ENCODE measurements at regions not wholly inside any gene's neighbourhood (a gene's known extent, or its start where the extent isn't known, plus 50 kb on each side); places are given as distances from the start of the nearest gene placed in this dataset.
A peak's percentile ranks its signal among the peaks of the same experiment; 100 is the strongest.

DNA sequence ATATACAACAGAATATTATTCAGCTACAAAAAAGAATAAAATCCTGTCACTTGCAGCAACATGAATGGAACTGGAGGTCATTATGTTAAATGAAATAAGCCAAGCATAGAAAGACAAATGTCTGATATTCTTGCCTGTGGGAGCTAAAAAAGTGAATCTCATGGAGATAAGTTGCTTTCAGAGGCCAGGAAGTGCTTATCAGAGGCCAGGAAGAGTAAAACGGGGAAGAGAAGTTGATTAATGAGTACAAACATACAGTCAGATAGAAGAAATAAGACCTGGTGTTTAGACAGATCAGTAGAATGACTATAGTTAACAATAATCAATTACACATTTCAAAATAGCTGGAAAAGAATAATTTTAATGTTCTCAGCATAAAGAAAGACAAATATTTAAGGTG lies 54.4 kb upstream of the CPHXL start:
- TF ChIP-seq, protein P1, sequence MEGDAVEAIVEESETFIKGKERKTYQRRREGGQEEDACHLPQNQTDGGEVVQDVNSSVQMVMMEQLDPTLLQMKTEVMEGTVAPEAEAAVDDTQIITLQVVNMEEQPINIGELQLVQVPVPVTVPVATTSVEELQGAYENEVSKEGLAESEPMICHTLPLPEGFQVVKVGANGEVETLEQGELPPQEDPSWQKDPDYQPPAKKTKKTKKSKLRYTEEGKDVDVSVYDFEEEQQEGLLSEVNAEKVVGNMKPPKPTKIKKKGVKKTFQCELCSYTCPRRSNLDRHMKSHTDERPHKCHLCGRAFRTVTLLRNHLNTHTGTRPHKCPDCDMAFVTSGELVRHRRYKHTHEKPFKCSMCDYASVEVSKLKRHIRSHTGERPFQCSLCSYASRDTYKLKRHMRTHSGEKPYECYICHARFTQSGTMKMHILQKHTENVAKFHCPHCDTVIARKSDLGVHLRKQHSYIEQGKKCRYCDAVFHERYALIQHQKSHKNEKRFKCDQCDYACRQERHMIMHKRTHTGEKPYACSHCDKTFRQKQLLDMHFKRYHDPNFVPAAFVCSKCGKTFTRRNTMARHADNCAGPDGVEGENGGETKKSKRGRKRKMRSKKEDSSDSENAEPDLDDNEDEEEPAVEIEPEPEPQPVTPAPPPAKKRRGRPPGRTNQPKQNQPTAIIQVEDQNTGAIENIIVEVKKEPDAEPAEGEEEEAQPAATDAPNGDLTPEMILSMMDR (IDR thresholded peaks at IDR 0.05; ENCODE audit: unreplicated experiment), result no peak
- Mint-ChIP-seq H3K27me3 (ENCODE audit: unreplicated experiment) (peaks cover 82% of the 10 kb centered on the region), H3K9me3 (ENCODE audit: low read depth, unreplicated experiment) (no peaks in the 10 kb centered on the region), H3K4me3 (ENCODE audit: low read depth, unreplicated experiment) (no peak overlapping the region), H3K4me1 (ENCODE audit: low read depth, unreplicated experiment) (no peaks in the 10 kb centered on the region), H3K27ac (ENCODE audit: unreplicated experiment) (no peak overlapping the region), H3K36me3 (ENCODE audit: insufficient read depth, unreplicated experiment) (no peaks in the 10 kb centered on the region)
- intact Hi-C loops (cut with micrococcal nuclease; ENCODE audit: unreplicated experiment), result loop anchor here (10.0 kb wide), 1 partner anchor 484 kb away; no protein-coding TSS in a partner anchor
- no TSS peak for BruUV-seq (replicated peaks)
- CTCF ChIA-PET, result interaction anchor here (1.3 kb wide), 1 partner anchor 17 kb away, joined by 3 read pairs; no protein-coding TSS in a partner anchor
- no peak for DNase-seq

DNA sequence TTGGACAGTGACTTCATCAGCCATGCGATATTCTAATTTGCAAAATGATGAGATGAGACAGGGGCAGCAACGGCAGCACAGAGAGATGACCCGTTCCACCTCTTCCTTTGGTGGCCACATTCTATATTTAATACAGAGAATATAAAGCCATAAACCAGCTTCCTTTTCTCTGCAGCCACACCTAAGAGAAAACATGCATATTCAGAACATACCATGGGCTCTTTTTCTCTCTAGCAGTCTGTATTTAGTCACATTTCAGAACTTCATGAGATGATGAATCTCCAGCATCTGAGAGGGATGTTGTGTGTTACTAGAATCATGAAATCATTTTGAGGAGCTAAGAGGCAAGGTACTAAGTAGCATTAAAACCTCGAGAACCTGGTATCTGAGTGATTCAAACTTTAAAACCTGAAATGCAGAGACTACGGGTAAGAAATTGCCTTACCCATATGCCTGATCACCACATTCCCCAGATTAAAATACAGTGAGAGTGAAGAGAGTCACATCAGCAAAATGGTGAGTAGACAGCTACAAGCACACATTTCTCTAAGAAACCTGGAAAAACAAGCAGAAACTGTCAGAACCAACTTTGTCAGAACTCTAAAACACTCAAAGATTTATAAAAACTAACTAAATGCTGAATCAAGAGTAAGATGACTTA lies 55.5 kb upstream of the CPHXL start:
- Mint-ChIP-seq H3K27me3 (ENCODE audit: unreplicated experiment) (peaks cover 79% of the 10 kb centered on the region), H3K36me3 (ENCODE audit: insufficient read depth, unreplicated experiment) (no peaks in the 10 kb centered on the region), H3K4me3 (ENCODE audit: low read depth, unreplicated experiment) (no peak overlapping the region), H3K4me1 (ENCODE audit: low read depth, unreplicated experiment) (no peaks in the 10 kb centered on the region), H3K27ac (ENCODE audit: unreplicated experiment) (no peak overlapping the region), H3K9me3 (ENCODE audit: low read depth, unreplicated experiment) (no peaks in the 10 kb centered on the region)
- CTCF ChIA-PET, result interaction anchor here (1.3 kb wide), 1 partner anchor 18 kb away, joined by 3 read pairs; no protein-coding TSS in a partner anchor
- TF ChIP-seq, protein P1 (IDR thresholded peaks at IDR 0.05; ENCODE audit: unreplicated experiment), result no peak
- intact Hi-C loops (cut with micrococcal nuclease; ENCODE audit: unreplicated experiment), result loop anchor here (10.0 kb wide), 1 partner anchor 483 kb away; no protein-coding TSS in a partner anchor
- DNase-seq, result no peak
- no TSS peak for BruUV-seq (replicated peaks)

DNA sequence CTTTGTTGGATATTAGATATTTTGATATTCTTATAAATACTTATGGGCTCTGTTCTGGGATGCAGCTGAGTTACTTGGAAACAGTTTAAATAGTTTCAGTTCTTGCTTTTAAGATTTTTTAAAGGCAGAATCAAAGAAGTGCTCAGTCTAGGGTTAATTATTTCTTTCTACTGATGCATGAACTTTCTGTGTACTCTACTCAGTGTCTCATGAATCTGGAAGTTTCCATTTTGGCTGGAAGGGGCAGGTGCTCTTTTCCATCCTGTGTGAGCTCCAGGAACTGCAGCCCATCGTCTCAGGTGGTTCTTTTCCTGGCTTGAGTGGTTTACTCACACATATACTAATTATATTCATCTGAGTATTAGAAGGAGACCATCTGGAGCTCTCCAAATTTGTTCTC lies 61.1 kb upstream of the CPHXL start:
- Mint-ChIP-seq H3K27ac (ENCODE audit: unreplicated experiment) (no peak overlapping the region), H3K9me3 (ENCODE audit: low read depth, unreplicated experiment) (no peaks in the 10 kb centered on the region), H3K36me3 (ENCODE audit: insufficient read depth, unreplicated experiment) (no peaks in the 10 kb centered on the region), H3K4me3 (ENCODE audit: low read depth, unreplicated experiment) (no peak overlapping the region), H3K27me3 (ENCODE audit: unreplicated experiment) (peaks cover 40% of the 10 kb centered on the region), H3K4me1 (ENCODE audit: low read depth, unreplicated experiment) (no peaks in the 10 kb centered on the region)
- no peak for DNase-seq
- intact Hi-C loops (cut with micrococcal nuclease; ENCODE audit: unreplicated experiment), result loop anchor here (5.0 to 10.0 kb wide), 2 partner anchors 477 to 865 kb away; no protein-coding TSS in a partner anchor
- TF ChIP-seq, protein P1 (IDR thresholded peaks at IDR 0.05; ENCODE audit: unreplicated experiment), result no peak
- BruUV-seq (replicated peaks), result no TSS peak
- CTCF ChIA-PET, result interaction anchor here (0.6 kb wide), 1 partner anchor 42 kb away, joined by 6 read pairs; no protein-coding TSS in a partner anchor

DNA sequence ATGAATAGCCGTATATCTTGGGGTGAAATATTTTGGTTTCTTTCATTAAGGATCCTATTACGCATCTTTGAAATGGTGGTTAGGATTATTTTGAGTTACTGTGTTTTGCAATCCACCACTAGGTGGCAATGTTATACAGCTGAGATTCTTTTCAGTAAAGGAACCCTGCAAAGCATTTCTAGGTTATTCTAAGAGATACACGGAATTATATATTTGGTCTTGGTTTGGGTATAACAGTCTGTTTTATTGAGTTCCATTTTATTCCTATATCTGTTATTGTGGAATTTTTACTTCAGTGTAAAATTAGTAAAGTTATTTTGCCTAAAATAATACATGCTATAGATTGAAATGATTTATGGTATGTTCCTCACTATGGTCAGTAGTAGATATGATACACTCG lies 62.9 kb upstream of the CPHXL start:
- Mint-ChIP-seq H3K27me3 (ENCODE audit: unreplicated experiment) (peaks cover 29% of the 10 kb centered on the region), H3K27ac (ENCODE audit: unreplicated experiment) (no peak overlapping the region), H3K4me1 (ENCODE audit: low read depth, unreplicated experiment) (no peaks in the 10 kb centered on the region), H3K36me3 (ENCODE audit: insufficient read depth, unreplicated experiment) (no peaks in the 10 kb centered on the region), H3K9me3 (ENCODE audit: low read depth, unreplicated experiment) (no peaks in the 10 kb centered on the region), H3K4me3 (ENCODE audit: low read depth, unreplicated experiment) (no peak overlapping the region)
- CTCF ChIA-PET, result interaction anchor here (0.6 kb wide), 1 partner anchor 1383 kb away, joined by 4 read pairs; no protein-coding TSS in a partner anchor
- intact Hi-C loops (cut with micrococcal nuclease; ENCODE audit: unreplicated experiment), result loop anchor here (1.0 to 10.0 kb wide), 4 partner anchors 476 to 1383 kb away; no protein-coding TSS in a partner anchor
- DNase-seq, result peak; percentile 38
- TF ChIP-seq, protein P1 (IDR thresholded peaks at IDR 0.05; ENCODE audit: unreplicated experiment), result peak; percentile 81
- no TSS peak for BruUV-seq (replicated peaks)

All from Calu3 (cell line).